Endothelial cell of umbilical vein (primary cell): ENCODE measurements at regions not wholly inside any gene's neighbourhood (a gene's known extent, or its start where the extent isn't known, plus 50 kb on each side); places are given as distances from the start of the nearest gene placed in this dataset.

Source experiments
- BruUV-seq: library from RNA; stranded (reverse); fragments of 400-500 nt; replicated peaks from 2 replicates; lab custom pipeline; 2021; lab: Mats Ljungman, UMichigan
- CTCF ChIA-PET: fragments of 300-600, 350-600 bp; sonication (Branson Sonifier 250); formaldehyde crosslinking; loops from one replicate; lab custom pipeline; 2021; ENCODE audit warnings: antibody characterized with exemption, inconsistent platforms; lab: Charles Lee
- POLR2A ChIA-PET: fragments of 300-600, 350-600 bp; sonication (Branson Sonifier 250); formaldehyde crosslinking; loops from one replicate; lab custom pipeline; 2021; ENCODE audit warnings: antibody characterized with exemption, inconsistent platforms; lab: Charles Lee
- DNase-seq: peaks from one replicate; pipeline ENCODE4 v3.0.0-alpha.2; 2011; ENCODE audit warnings: low read depth, low spot score
- FAIRE-seq: peaks from 2 replicates; lab custom pipeline; 2011; peaks lifted over from hg19 to GRCh38; lab: Jason Lieb, UNC
- H2AFZ ChIP-seq: 2 replicates; pipeline ENCODE4 v1.6.0; 2012; ENCODE audit warnings: low read depth, low read length, control low read depth, inconsistent platforms
- H3K27ac ChIP-seq: 2 replicates; pipeline ENCODE4 v1.5.1; 2011; ENCODE audit warnings: low read depth, mild to moderate bottlenecking, control low read depth, low read length, moderate library complexity; ENCODE audit not compliant: insufficient read depth
- H3K27me3 ChIP-seq, 2 experiments: 2 replicates each; pipeline versions ENCODE4 v1.6.0 to v1.6.1; 2011; ENCODE audit warnings: low read length in 2 of 2, mixed read lengths in 1 of 2; ENCODE audit not compliant: control insufficient read depth in 2 of 2, insufficient read depth in 2 of 2
- H3K36me3 ChIP-seq, 2 experiments: 2 replicates in 1 of 2; 3 replicates in 1 of 2; pipeline ENCODE4 v1.5.1; 2011; ENCODE audit warnings: low read length in 2 of 2, mild to moderate bottlenecking in 1 of 2, moderate library complexity in 1 of 2; ENCODE audit not compliant: control insufficient read depth in 2 of 2, insufficient read depth in 2 of 2; ENCODE audit errors: extremely low read depth in 1 of 2
- H3K4me1 ChIP-seq: 3 replicates; pipeline ENCODE4 v1.5.1; 2011; ENCODE audit warnings: mild to moderate bottlenecking, low read length; ENCODE audit not compliant: control insufficient read depth, insufficient read depth; ENCODE audit errors: extremely low read depth
- H3K4me2 ChIP-seq: 2 replicates; pipeline ENCODE4 v1.6.1; 2011; ENCODE audit warnings: low read length, control low read depth, mixed read lengths; ENCODE audit not compliant: insufficient read depth
- H3K4me3 ChIP-seq, 3 experiments: fragments of 200-600 bp in 1 of 3; sonication (generic), shearing (Covaris generic) in 1 of 3; replicated peaks in 1 of 3; 2 replicates each; pipeline ENCODE4 v1.5.1; 2011 to 2016; ENCODE audit warnings: control low read depth in 3 of 3, low read length in 3 of 3, mild to moderate bottlenecking in 2 of 3, inconsistent platforms in 1 of 3, low read depth in 1 of 3, moderate library complexity in 1 of 3; ENCODE audit not compliant: insufficient read depth in 1 of 3
- H3K79me2 ChIP-seq: 2 replicates; pipeline ENCODE4 v1.6.0; 2012; ENCODE audit warnings: low read length, inconsistent platforms; ENCODE audit not compliant: control insufficient read depth, insufficient read depth
- H3K9ac ChIP-seq: replicated peaks from 2 replicates; pipeline ENCODE3; 2011; ENCODE audit warnings: low read length, control low read depth; ENCODE audit not compliant: insufficient read depth; ENCODE audit errors: extremely low read depth
- H3K9me1 ChIP-seq: replicated peaks from 3 replicates; pipeline ENCODE4 v1.6.0; 2011; ENCODE audit warnings: mild to moderate bottlenecking, low read length; ENCODE audit not compliant: control insufficient read depth, insufficient read depth; ENCODE audit errors: extremely low read depth
- H3K9me3 ChIP-seq: replicated peaks from 2 replicates; pipeline ENCODE4 v1.5.1; 2012; ENCODE audit warnings: low read length, inconsistent platforms; ENCODE audit not compliant: control insufficient read depth, insufficient read depth
- H4K20me1 ChIP-seq: replicated peaks from 2 replicates; pipeline ENCODE3; 2011; ENCODE audit warnings: mild to moderate bottlenecking, low read length; ENCODE audit not compliant: control insufficient read depth, insufficient read depth; ENCODE audit errors: extremely low read depth
- EZH2 ChIP-seq: IDR thresholded peaks from 2 replicates; pipeline ENCODE4 v1.6.1; 2012; ENCODE audit warnings: borderline replicate concordance, low read depth, mild to moderate bottlenecking, moderate library complexity, low read length, inconsistent platforms; ENCODE audit not compliant: severe bottlenecking
- FOS ChIP-seq: IDR thresholded peaks from 2 replicates; pipeline ENCODE4 v1.6.1; 2011; ENCODE audit warnings: mild to moderate bottlenecking, low read length, moderate library complexity, borderline replicate concordance; ENCODE audit not compliant: insufficient read depth
- GATA2 ChIP-seq: IDR thresholded peaks from 2 replicates; pipeline ENCODE4 v1.7.0; 2011; ENCODE audit warnings: low read depth, mild to moderate bottlenecking, moderate library complexity, mixed read lengths, low read length; ENCODE audit not compliant: insufficient read length, insufficient read depth
- JUN ChIP-seq: IDR thresholded peaks from 2 replicates; pipeline ENCODE4 v1.6.1; 2011; ENCODE audit warnings: borderline replicate concordance, low read depth; ENCODE audit not compliant: insufficient read length, insufficient read depth
- MYC ChIP-seq: IDR thresholded peaks from one replicate; pipeline ENCODE4 v1.6.1; 2011; ENCODE audit warnings: mild to moderate bottlenecking, low read depth, low read length
- POLR2A ChIP-seq: IDR thresholded peaks from 2 replicates; pipeline ENCODE4 v1.6.1; 2012; ENCODE audit warnings: low read depth, mild to moderate bottlenecking, control low read depth, low read length
- POLR2AphosphoS5 ChIP-seq: IDR thresholded peaks from 2 replicates; pipeline ENCODE4 v1.6.1; 2012; ENCODE audit warnings: low read depth, mild to moderate bottlenecking, control low read depth, low read length, moderate library complexity; ENCODE audit not compliant: insufficient read depth
- dilution Hi-C: fragments of 300-500 bp; cut with MboI; formaldehyde crosslinking; loops from one replicate; pipeline ENCODE4 v1.15.0; 2019; ENCODE audit warnings: low sequenced_read_pairs; ENCODE audit not compliant: extremely low pct_ligation_motif_present
- intact Hi-C: fragments of 100-400 bp; cut with micrococcal nuclease; formaldehyde crosslinking; loops from one replicate; pipeline ENCODE4 v1.10.0; 2022
- TF ChIP-seq, protein P1 (sequence below), 2 donors: IDR thresholded peaks; 1 replicate in 1 of 2; 2 replicates in 1 of 2; pipeline ENCODE4 v1.5.1; 2011; ENCODE audit warnings: low read length in 2 of 2, mild to moderate bottlenecking in 2 of 2, moderate library complexity in 2 of 2, control low read depth in 1 of 2, inconsistent platforms in 1 of 2, low read depth in 1 of 2; ENCODE audit not compliant: insufficient read depth in 1 of 2; ENCODE audit errors: extremely low read depth in 1 of 2
- TF ChIP-seq, protein P2 (sequence below): IDR thresholded peaks from 2 replicates; pipeline ENCODE4 v1.6.1; 2011; ENCODE audit not compliant: insufficient read depth, insufficient read length

DNA sequence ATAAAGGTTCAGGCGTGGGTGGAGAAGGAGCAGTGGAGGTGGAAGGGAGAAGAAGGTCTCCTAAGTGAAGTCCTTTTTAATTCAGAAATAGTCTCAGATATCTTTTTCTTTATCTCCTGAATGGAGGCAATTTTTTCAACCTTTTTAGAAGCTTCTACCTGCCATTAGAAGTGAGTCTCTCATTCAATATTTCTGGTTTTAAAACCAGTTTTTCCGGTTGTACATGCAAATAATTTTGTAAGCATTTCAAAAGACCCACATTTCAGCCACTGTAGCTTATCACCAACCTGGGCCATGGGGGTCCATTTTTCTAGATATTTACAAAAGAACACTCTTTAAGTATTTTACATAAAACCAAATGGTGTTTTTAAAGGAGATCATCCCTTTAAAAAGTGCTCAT, 1280.2 kb downstream of the NCAM2 start:
- H3K27me3 ChIP-seq: no peaks in the 10 kb centered on the region
- no TSS peak for BruUV-seq
- H3K9me1 ChIP-seq: no peaks in the 10 kb centered on the region
- no peak overlapping the region for H3K4me2 ChIP-seq
- DNase-seq: no peak
- H3K4me3 ChIP-seq: no peak overlapping the region
- no peak overlapping the region for H2AFZ ChIP-seq
- dilution Hi-C loops: no loop called here
- FAIRE-seq: no peak
- CTCF ChIA-PET: no interaction called here
- H3K9ac ChIP-seq: no peak overlapping the region
- no peak overlapping the region for H3K27ac ChIP-seq
- POLR2A ChIA-PET: no interaction called here
- no peaks in the 10 kb centered on the region for H3K36me3 ChIP-seq
- no peaks in the 10 kb centered on the region for H3K79me2 ChIP-seq
- no peak for TF ChIP-seq EZH2
- no peak for TF ChIP-seq JUN
- TF ChIP-seq MYC: no peak
- no peak for TF ChIP-seq GATA2
- TF ChIP-seq, protein P1, sequence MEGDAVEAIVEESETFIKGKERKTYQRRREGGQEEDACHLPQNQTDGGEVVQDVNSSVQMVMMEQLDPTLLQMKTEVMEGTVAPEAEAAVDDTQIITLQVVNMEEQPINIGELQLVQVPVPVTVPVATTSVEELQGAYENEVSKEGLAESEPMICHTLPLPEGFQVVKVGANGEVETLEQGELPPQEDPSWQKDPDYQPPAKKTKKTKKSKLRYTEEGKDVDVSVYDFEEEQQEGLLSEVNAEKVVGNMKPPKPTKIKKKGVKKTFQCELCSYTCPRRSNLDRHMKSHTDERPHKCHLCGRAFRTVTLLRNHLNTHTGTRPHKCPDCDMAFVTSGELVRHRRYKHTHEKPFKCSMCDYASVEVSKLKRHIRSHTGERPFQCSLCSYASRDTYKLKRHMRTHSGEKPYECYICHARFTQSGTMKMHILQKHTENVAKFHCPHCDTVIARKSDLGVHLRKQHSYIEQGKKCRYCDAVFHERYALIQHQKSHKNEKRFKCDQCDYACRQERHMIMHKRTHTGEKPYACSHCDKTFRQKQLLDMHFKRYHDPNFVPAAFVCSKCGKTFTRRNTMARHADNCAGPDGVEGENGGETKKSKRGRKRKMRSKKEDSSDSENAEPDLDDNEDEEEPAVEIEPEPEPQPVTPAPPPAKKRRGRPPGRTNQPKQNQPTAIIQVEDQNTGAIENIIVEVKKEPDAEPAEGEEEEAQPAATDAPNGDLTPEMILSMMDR (IDR thresholded peaks at IDR 0.05; ENCODE audit: extremely low read depth in 1 of 2, insufficient read depth in 1 of 2, low read depth in 1 of 2, low read length in 2 of 2): no peak
- TF ChIP-seq POLR2A: no peak
- TF ChIP-seq, protein P2, sequence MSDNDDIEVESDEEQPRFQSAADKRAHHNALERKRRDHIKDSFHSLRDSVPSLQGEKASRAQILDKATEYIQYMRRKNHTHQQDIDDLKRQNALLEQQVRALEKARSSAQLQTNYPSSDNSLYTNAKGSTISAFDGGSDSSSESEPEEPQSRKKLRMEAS: no peak
- no peak for TF ChIP-seq POLR2AphosphoS5
- TF ChIP-seq FOS: no peak
- no peaks in the 10 kb centered on the region for H3K4me1 ChIP-seq
- intact Hi-C loops: no loop called here
- H3K9me3 ChIP-seq: no peaks in the 10 kb centered on the region
- H4K20me1 ChIP-seq: no peaks in the 10 kb centered on the region
